ENCODE measurements at regions not wholly inside any gene's neighbourhood (a gene's known extent, or its start where the extent isn't known, plus 50 kb on each side); places are given as distances from the start of the nearest gene placed in this dataset.

- TF ChIP-seq EP300 (IDR thresholded peaks at IDR 0.05) (no peak), POLR2AphosphoS5 (IDR thresholded peaks at IDR 0.05) (no peak), POLR2A (IDR thresholded peaks at IDR 0.05) (no peak)
- TF ChIP-seq, protein P1, sequence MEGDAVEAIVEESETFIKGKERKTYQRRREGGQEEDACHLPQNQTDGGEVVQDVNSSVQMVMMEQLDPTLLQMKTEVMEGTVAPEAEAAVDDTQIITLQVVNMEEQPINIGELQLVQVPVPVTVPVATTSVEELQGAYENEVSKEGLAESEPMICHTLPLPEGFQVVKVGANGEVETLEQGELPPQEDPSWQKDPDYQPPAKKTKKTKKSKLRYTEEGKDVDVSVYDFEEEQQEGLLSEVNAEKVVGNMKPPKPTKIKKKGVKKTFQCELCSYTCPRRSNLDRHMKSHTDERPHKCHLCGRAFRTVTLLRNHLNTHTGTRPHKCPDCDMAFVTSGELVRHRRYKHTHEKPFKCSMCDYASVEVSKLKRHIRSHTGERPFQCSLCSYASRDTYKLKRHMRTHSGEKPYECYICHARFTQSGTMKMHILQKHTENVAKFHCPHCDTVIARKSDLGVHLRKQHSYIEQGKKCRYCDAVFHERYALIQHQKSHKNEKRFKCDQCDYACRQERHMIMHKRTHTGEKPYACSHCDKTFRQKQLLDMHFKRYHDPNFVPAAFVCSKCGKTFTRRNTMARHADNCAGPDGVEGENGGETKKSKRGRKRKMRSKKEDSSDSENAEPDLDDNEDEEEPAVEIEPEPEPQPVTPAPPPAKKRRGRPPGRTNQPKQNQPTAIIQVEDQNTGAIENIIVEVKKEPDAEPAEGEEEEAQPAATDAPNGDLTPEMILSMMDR (IDR thresholded peaks at IDR 0.05), result no peak
- H3K36me3 ChIP-seq, result no peaks in the 10 kb centered on the region
- H3K4me3 ChIP-seq, result no peak overlapping the region
- H3K27me3 ChIP-seq, result no peaks in the 10 kb centered on the region
- H3K9me3 ChIP-seq, result no peaks in the 10 kb centered on the region
- intact Hi-C loops (cut with DNase I; ENCODE audit: low total_unique reads), result no loop called here
- no peak overlapping the region for H3K27ac ChIP-seq
- no peaks in the 10 kb centered on the region for H3K4me1 ChIP-seq
- whole genome bisulfite sequencing, 5 donors, result 87 to 92% (median 90%) methylated on average over 2 of the region's 2 CpGs
- no peak for DNase-seq
These were observed 382.9 kb upstream of the DPH6 start for GRCh38 chr15:35928847-35929246.

DNA sequence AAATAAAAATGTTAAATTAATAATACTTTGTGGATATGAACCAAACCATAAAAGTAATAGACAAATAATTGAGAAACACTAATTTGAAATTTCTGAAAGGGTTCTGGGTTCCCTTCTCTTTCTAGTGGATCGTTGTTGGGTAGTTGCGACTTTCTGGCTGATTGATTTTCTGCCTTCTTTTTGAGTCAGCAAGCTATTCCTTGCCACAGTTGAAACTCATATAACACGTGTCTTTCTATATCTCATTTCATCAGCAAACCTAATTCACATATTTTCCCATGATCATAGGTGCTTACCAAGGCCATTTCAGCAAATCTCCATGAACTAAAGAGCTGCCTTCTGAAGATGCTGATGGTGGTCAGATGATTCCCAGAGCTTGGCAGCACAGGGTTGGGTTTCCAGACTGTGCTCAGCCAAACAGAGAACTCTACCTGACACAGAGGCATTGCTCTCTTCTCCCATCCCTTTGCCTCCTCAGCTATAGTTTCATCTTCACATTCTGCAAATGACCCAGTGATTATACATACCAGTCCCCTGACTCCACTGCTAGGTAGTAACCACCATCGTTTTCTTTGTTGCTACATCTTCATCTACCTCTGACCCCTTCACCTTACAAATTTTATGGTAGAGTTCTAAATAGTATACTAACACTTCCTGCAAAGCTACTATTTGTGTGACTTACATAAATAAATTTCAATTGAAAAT is 383.9 kb upstream of the DPH6 start:
- H3K4me3 ChIP-seq, result no peak overlapping the region
- intact Hi-C loops (cut with DNase I; ENCODE audit: low total_unique reads), result no loop called here
- TF ChIP-seq POLR2AphosphoS5 (IDR thresholded peaks at IDR 0.05), result no peak
- TF ChIP-seq EP300 (IDR thresholded peaks at IDR 0.05), result no peak
- TF ChIP-seq POLR2A (IDR thresholded peaks at IDR 0.05), result no peak
- TF ChIP-seq, protein P1 (IDR thresholded peaks at IDR 0.05), result no peak
- 42 to 82% (median 58%) methylated on average over 4 of the region's 4 CpGs for WGBS, 5 donors
- H3K9me3 ChIP-seq, result no peaks in the 10 kb centered on the region
- DNase-seq, result no peak
- H3K27ac ChIP-seq, result no peak overlapping the region
- H3K27me3 ChIP-seq, result no peaks in the 10 kb centered on the region
- no peaks in the 10 kb centered on the region for H3K36me3 ChIP-seq
- no peaks in the 10 kb centered on the region for H3K4me1 ChIP-seq

- intact Hi-C loops (cut with DNase I; ENCODE audit: low total_unique reads), result no loop called here
These were observed 385.9 kb upstream of the DPH6 start for GRCh38 chr15:35931799-35932341.

DNA sequence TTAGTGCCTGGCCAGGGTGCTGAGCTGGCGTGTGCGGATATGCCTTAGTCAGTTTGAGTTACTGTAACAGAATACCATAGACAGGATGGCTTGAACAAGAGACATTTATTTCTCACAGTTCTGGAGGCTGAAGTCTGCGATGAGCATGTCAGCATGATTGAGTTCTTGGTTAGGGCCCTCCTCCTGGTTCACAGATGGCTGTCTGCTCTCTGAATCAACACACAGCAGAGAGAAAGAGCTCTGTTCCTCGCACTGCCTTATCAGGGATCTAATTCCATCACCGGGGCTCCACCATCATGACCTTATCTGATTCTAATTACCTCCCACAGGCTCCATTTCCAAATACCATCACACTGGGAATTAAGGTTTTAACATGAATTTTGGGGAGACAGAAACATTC is 386.6 kb upstream of the DPH6 start:
- H3K4me3 ChIP-seq, result no peak overlapping the region
- intact Hi-C loops (cut with DNase I; ENCODE audit: low total_unique reads), result no loop called here
- peak in 1 of 2 donors; percentile 8 for DNase-seq
- no peaks in the 10 kb centered on the region for H3K9me3 ChIP-seq
- 52 to 71% (median 62%) methylated on average over 5 of the region's 5 CpGs for WGBS, 5 donors
- H3K4me1 ChIP-seq, result no peaks in the 10 kb centered on the region
- TF ChIP-seq EP300 (IDR thresholded peaks at IDR 0.05) (no peak), POLR2A (IDR thresholded peaks at IDR 0.05) (no peak), POLR2AphosphoS5 (IDR thresholded peaks at IDR 0.05) (no peak)
- TF ChIP-seq, protein P1 (IDR thresholded peaks at IDR 0.05), result no peak
- no peak overlapping the region for H3K27ac ChIP-seq
- no peaks in the 10 kb centered on the region for H3K36me3 ChIP-seq
- no peaks in the 10 kb centered on the region for H3K27me3 ChIP-seq

More at GRCh38 chr15:35931799-35932341, 385.9 kb upstream of the DPH6 start:
- 35 to 52% (median 49%) methylated on average over 2 of the region's 2 CpGs for WGBS, 5 donors
- Histone ChIP-seq H3K27ac (no peak overlapping the region), H3K36me3 (no peaks in the 10 kb centered on the region), H3K9me3 (no peaks in the 10 kb centered on the region), H3K4me3 (no peak overlapping the region), H3K27me3 (no peaks in the 10 kb centered on the region), H3K4me1 (no peaks in the 10 kb centered on the region)
- TF ChIP-seq POLR2AphosphoS5 (IDR thresholded peaks at IDR 0.05), result no peak
- TF ChIP-seq, protein P1 (IDR thresholded peaks at IDR 0.05), result no peak
- peak in 1 of 2 donors; percentile 3 for DNase-seq
